HL-60 (cell line): ENCODE measurements at regions not wholly inside any gene's neighbourhood (a gene's known extent, or its start where the extent isn't known, plus 50 kb on each side); places are given as distances from the start of the nearest gene placed in this dataset.

Source experiments
- DNase-seq, 2 experiments: peaks; one replicate each; pipeline ENCODE4 v3.0.0-alpha.2; 2010 to 2020; ENCODE audit warnings: low read depth in 1 of 2, low spot score in 1 of 2
- H3K27ac ChIP-seq: fragments of 250-450 bp; sonication (Bioruptor Pico); replicated peaks from 2 replicates; pipeline ENCODE4 v1.5.1; 2020; ENCODE audit warnings: mild to moderate bottlenecking, moderate library complexity
- H3K27me3 ChIP-seq: fragments of 250-450 bp; sonication (Bioruptor Pico); 2 replicates; pipeline ENCODE4 v1.5.1; 2021; ENCODE audit warnings: mild to moderate bottlenecking, moderate library complexity; ENCODE audit not compliant: insufficient read depth, poor library complexity, severe bottlenecking
- H3K4me3 ChIP-seq: replicated peaks from 2 replicates; pipeline ENCODE4 v1.5.1; 2011; ENCODE audit warnings: mild to moderate bottlenecking, control low read depth, low read length; ENCODE audit not compliant: insufficient read depth
- GABPA ChIP-seq: IDR thresholded peaks from 2 replicates; pipeline ENCODE4 v1.6.1; 2012; ENCODE audit warnings: low read depth
- POLR2AphosphoS5 ChIP-seq: IDR thresholded peaks from 2 replicates; pipeline ENCODE4 v1.6.1; 2012; ENCODE audit warnings: low read depth
- SPI1 ChIP-seq: IDR thresholded peaks from 2 replicates; pipeline ENCODE4 v1.6.1; 2012; ENCODE audit warnings: low read depth, mild to moderate bottlenecking, borderline replicate concordance
- TF ChIP-seq, protein P1 (sequence below): IDR thresholded peaks from 2 replicates; pipeline ENCODE4 v1.6.1; 2012; ENCODE audit warnings: low read depth; ENCODE audit not compliant: insufficient replicate concordance
- TF ChIP-seq, protein P2 (sequence below): IDR thresholded peaks from one replicate; pipeline ENCODE4 v1.5.1; 2011; ENCODE audit warnings: low read length, control low read depth, inconsistent platforms; ENCODE audit not compliant: insufficient read depth

DNA sequence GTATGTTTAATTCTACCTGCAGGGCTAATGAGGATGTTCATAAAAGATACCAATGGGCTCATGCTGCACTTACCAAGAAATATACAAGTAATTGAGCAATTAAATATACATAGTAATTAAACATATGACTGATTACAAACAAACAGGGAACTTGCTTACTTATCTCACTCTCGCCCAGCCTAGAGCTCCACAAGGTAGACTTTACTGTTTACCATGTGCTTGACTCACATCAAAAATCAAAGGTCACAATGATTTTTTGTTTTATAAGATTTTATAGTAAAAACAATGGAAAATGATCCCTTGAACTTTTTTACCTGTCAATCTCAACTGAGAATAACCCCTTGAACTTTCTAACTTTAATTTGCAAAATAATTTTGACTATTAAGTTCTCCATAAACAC, 1395.1 kb downstream of the SUCLG1 start:
- H3K27me3 ChIP-seq: no peaks in the 10 kb centered on the region
- no peak for DNase-seq
- H3K27ac ChIP-seq: no peak overlapping the region
- TF ChIP-seq SPI1 (no peak), POLR2AphosphoS5 (no peak), GABPA (no peak)
- TF ChIP-seq, protein P1, sequence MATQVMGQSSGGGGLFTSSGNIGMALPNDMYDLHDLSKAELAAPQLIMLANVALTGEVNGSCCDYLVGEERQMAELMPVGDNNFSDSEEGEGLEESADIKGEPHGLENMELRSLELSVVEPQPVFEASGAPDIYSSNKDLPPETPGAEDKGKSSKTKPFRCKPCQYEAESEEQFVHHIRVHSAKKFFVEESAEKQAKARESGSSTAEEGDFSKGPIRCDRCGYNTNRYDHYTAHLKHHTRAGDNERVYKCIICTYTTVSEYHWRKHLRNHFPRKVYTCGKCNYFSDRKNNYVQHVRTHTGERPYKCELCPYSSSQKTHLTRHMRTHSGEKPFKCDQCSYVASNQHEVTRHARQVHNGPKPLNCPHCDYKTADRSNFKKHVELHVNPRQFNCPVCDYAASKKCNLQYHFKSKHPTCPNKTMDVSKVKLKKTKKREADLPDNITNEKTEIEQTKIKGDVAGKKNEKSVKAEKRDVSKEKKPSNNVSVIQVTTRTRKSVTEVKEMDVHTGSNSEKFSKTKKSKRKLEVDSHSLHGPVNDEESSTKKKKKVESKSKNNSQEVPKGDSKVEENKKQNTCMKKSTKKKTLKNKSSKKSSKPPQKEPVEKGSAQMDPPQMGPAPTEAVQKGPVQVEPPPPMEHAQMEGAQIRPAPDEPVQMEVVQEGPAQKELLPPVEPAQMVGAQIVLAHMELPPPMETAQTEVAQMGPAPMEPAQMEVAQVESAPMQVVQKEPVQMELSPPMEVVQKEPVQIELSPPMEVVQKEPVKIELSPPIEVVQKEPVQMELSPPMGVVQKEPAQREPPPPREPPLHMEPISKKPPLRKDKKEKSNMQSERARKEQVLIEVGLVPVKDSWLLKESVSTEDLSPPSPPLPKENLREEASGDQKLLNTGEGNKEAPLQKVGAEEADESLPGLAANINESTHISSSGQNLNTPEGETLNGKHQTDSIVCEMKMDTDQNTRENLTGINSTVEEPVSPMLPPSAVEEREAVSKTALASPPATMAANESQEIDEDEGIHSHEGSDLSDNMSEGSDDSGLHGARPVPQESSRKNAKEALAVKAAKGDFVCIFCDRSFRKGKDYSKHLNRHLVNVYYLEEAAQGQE: no peak
- TF ChIP-seq, protein P2, sequence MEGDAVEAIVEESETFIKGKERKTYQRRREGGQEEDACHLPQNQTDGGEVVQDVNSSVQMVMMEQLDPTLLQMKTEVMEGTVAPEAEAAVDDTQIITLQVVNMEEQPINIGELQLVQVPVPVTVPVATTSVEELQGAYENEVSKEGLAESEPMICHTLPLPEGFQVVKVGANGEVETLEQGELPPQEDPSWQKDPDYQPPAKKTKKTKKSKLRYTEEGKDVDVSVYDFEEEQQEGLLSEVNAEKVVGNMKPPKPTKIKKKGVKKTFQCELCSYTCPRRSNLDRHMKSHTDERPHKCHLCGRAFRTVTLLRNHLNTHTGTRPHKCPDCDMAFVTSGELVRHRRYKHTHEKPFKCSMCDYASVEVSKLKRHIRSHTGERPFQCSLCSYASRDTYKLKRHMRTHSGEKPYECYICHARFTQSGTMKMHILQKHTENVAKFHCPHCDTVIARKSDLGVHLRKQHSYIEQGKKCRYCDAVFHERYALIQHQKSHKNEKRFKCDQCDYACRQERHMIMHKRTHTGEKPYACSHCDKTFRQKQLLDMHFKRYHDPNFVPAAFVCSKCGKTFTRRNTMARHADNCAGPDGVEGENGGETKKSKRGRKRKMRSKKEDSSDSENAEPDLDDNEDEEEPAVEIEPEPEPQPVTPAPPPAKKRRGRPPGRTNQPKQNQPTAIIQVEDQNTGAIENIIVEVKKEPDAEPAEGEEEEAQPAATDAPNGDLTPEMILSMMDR: no peak
- no peak overlapping the region for H3K4me3 ChIP-seq

- Histone ChIP-seq H3K4me3 (no peak overlapping the region), H3K27ac (no peak overlapping the region), H3K27me3 (no peaks in the 10 kb centered on the region)
- TF ChIP-seq POLR2AphosphoS5: no peak
- no peak for DNase-seq
Observed at GRCh38 chr2:83063511-83063910, 1395.6 kb downstream of the SUCLG1 start.

DNA sequence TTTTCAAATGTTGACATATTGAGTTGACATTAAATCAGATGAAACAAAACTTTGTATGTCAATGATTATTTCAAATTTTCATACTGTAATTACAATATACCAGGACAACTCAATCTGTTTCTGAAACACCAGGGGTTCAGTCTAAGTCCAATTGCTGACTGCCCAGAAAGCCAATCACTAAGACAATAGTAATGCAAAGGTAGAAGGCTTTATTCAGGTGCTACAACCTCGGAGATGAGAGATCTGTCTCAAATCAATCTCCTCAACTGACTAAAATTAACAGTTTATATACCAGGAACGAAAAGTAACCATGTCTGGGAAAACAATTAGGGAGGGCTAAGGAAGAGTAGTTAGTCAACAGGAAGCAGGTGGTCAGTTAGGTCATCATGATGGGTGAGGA, 1400.4 kb downstream of the SUCLG1 start:
- Histone ChIP-seq H3K27ac (no peak overlapping the region), H3K4me3 (no peak overlapping the region), H3K27me3 (no peaks in the 10 kb centered on the region)
- no peak for DNase-seq
- TF ChIP-seq SPI1 (no peak), GABPA (no peak), POLR2AphosphoS5 (no peak)
- TF ChIP-seq, protein P1: no peak
- TF ChIP-seq, protein P2: no peak

DNA sequence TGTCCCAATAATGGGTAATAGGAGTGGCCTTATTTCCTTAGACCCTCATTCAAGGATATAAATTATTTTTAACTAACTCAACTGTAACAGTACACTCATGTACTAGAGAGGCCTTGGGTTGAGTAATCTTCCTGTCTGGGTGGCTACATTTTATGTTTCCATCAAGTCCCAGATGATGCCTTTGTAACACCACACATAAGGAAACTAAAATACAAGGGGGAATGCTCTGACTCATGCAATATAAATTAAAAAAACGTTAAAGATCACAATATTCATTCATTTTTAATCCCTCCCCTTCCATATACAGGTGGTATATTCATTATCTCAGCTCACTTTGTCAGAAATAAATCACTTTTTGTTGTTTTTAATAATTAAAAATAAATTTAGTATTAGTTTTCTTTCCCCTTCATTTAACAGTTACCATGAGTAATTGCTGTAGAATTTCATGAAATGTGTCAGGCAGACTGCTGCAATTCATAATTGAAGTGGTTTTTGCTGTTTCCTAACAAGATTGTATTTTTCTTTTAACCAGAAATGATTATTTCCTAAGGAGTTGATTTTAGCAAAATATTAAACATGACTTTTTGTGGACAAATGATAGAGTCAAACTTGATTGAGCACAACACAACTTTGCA, 1403.6 kb downstream of the SUCLG1 start:
- H3K4me3 ChIP-seq: no peak overlapping the region
- TF ChIP-seq GABPA: no peak
- TF ChIP-seq, protein P1: no peak
- TF ChIP-seq POLR2AphosphoS5: no peak
- TF ChIP-seq, protein P2: no peak
- TF ChIP-seq SPI1: no peak
- no peak for DNase-seq
- H3K27me3 ChIP-seq: no peaks in the 10 kb centered on the region
- H3K27ac ChIP-seq: no peak overlapping the region
